ENCODE measurements at regions not wholly inside any gene's neighbourhood (a gene's known extent, or its start where the extent isn't known, plus 50 kb on each side); places are given as distances from the start of the nearest gene placed in this dataset.

- TF ChIP-seq CTCF (IDR thresholded peaks at IDR 0.05) (no peak), POLR2A (IDR thresholded peaks at IDR 0.05) (no peak)
Measured at GRCh38 chr2:7693246-7694075, 776.2 kb downstream of the RNF144A start.
